ENCODE measurements at regions not wholly inside any gene's neighbourhood (a gene's known extent, or its start where the extent isn't known, plus 50 kb on each side); places are given as distances from the start of the nearest gene placed in this dataset.

GRCh38 chr6:44050872-44051505 is 76.3 kb downstream of the MRPL14 start:
- peak overlapping the region; percentile 80 for H3K27ac ChIP-seq
- no peak for DNase-seq (ENCODE audit: low read depth, low spot score)

- peak overlapping the region; percentile 80 for H3K27ac ChIP-seq
- DNase-seq (ENCODE audit: low read depth, low spot score): no peak
Observed at GRCh38 chr6:44049989-44050871, 77.0 kb downstream of the MRPL14 start.

GRCh38 chr6:44049163-44049988 is 77.9 kb downstream of the MRPL14 start:
- DNase-seq (ENCODE audit: low read depth, low spot score): no peak
- peak overlapping the region; percentile 80 for H3K27ac ChIP-seq

DNA sequence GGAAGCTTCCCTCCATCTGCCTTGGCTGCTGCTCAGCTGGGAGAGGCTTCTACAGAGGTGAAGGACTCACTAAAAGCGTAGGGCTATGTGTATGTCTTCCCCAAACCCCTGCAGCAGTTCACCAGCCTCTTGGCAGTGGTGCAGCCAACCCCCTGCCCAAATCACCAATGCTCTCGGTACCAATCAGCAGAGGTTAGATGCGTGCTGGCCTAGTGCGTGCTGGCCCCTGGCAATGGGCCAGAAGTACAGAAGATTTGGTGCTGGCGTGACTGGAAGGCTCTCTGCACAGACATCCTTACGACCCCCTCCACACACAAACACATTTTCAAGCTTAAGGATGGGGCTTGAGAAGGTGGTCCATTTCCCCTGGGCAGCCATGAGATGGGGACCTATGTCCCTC is 79.0 kb downstream of the MRPL14 start:
- H3K27ac ChIP-seq: no peak overlapping the region
- no peak for DNase-seq (ENCODE audit: low read depth, low spot score)

DNA sequence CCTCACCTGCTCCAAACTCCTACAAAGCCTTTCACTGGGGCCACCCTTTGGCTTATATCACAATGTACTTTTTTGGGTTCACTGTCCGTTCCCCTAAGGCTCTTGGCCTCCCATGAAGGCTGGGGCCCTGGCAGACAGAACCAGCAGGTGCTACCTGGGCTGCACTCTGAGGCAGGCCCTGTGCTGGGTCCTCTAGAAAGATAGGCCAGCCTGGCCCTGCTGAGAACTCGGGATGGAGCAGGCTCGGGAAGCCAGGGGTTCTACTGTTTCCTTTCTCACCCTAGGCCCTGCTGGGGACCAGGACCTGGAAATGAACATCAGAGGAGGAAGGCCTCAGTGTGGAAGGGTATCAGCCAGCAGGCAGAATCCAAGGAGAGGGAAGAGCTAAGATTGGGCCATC is 79.5 kb downstream of the MRPL14 start:
- no peak overlapping the region for H3K27ac ChIP-seq
- no peak for DNase-seq (ENCODE audit: low read depth, low spot score)

GRCh38 chr6:44047179-44047546 is 80.1 kb downstream of the MRPL14 start:
- DNase-seq (ENCODE audit: low read depth, low spot score): no peak
- no peak overlapping the region for H3K27ac ChIP-seq

DNA sequence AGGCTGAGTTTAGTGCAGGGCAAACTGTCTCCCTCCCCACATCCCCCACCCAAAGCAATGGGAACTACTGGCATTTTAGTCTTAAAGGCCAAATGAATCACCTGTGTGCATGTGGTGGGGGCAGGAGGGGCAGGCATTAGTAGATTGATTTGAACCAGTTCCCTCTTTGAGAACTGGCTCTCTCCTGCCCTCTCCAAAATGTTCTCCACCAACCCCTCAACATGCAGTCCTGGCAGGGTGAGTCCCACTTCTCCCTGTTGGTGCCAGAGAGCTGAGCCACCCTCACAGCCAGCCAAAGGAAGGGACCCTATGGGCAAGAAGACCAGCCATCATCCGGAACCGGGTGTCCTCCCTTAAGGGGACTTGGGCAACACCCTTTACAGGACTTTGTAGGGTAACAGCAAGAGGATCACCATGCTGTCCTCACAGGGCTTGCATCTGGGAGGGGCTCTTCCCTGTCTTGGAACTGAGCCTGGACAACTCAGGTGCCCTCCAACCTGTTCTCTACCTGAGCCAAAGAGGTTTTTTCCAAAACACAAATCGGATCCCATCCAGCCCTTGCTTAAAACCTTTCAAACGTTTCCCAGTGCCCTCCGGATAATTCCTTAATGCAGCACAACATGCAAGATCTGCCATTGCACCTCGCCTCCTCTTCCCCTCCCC is 80.6 kb downstream of the MRPL14 start:
- DNase-seq (ENCODE audit: low read depth, low spot score): no peak
- H3K27ac ChIP-seq: no peak overlapping the region

GRCh38 chr6:44045672-44046015 is 81.6 kb downstream of the MRPL14 start:
- H3K27ac ChIP-seq: no peak overlapping the region
- no peak for DNase-seq (ENCODE audit: low read depth, low spot score)

DNA sequence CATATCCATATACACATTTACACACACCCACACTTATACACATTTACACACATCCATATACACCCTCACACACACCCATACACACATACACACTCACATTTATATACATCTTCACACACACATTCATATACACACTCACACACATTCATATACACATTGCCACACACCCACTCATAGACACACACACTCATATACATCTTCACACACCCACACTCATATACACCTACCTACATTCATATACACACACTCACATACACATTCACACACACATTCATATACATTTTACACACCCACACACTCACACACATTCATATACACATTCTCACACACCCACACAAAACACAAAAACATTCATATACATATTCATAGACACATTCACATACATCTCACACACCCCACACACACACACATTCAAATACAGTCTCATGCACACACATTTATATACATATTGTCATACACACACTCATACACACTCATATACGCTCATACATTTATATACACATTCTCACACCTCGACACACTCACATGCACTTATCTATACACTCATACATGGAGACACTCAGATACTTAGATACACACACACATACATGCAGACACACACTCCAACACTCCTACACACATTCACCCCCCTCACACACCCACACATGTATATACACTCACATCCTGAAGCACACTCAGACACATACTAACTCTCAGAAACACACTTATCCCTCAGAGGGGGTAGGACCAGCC is 82.1 kb downstream of the MRPL14 start:
- H3K27ac ChIP-seq: no peak overlapping the region

DNA sequence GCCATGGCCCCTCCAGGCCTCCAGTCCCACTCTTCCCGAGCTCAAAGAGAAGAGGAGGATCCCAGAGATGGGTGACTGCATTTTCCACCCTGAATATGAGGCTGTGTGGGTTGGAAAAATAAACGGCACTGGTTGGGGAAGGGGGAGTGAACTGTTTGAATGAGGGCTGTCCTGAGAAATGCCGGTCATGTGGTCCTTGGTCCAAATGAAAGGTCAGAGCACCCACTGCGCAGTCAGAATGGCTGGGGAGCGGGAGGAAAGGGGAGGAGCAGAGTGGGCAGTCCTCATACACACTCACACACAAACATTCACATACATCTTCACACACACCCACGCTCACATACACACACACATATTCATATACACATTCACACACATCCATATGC is 83.1 kb downstream of the MRPL14 start:
- H3K27ac ChIP-seq: peak overlapping the region; percentile 92
- no peak for DNase-seq (ENCODE audit: low read depth, low spot score)

More for the DNA sequence above, 82.1 kb downstream of the MRPL14 start:
- DNase-seq (ENCODE audit: low read depth, low spot score): no peak

GRCh38 chr6:44043479-44044153 is 83.6 kb downstream of the MRPL14 start:
- peak overlapping the region; percentile 92 for H3K27ac ChIP-seq
- no peak for DNase-seq (ENCODE audit: low read depth, low spot score)

GRCh38 chr6:44042989-44043478 is 84.2 kb downstream of the MRPL14 start:
- H3K27ac ChIP-seq: peak overlapping the region; percentile 92
- no peak for DNase-seq (ENCODE audit: low read depth, low spot score)

DNA sequence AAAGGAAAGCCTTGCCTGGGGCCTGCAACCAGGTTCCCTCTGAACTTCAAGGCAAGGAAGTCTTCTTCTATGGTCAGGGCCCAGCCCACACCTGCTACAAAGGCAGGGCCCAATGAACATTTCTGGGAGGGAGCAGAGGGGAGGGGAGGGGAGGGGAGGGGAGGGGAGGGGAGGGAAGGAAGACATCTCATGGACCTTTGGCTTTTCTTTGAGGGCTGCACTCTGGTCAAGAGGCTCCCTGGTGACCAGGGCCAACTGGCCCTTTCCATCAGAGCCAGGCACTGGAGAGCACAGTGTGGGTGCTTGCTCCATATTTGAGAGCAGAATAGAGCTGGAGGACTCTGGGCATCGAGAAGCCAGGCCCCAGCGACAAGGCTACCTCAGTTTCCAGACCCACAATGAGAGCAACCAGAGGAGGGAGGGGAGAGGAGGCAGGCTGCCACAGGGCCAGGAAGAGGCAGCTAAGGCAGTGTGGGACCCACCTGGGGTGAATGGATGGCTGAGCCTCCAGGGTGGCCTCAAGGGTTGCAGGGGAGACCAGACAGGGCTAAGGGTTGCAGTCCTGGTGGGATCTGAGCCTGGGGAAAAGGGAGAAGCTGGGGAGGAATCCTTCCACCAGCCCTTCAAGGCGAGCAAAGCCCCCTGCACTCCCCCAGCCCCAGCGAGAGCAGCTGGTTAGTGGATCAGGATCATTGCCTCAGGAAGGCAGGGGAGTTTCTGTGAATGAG is 84.8 kb downstream of the MRPL14 start:
- H3K27ac ChIP-seq: peak overlapping the region; percentile 92

GRCh38 chr6:44041461-44042260 is 85.6 kb downstream of the MRPL14 start:
- H3K27ac ChIP-seq: peak overlapping the region; percentile 92
- DNase-seq (ENCODE audit: low read depth, low spot score): no peak

More for the DNA sequence above, 84.8 kb downstream of the MRPL14 start:
- no peak for DNase-seq (ENCODE audit: low read depth, low spot score)

DNA sequence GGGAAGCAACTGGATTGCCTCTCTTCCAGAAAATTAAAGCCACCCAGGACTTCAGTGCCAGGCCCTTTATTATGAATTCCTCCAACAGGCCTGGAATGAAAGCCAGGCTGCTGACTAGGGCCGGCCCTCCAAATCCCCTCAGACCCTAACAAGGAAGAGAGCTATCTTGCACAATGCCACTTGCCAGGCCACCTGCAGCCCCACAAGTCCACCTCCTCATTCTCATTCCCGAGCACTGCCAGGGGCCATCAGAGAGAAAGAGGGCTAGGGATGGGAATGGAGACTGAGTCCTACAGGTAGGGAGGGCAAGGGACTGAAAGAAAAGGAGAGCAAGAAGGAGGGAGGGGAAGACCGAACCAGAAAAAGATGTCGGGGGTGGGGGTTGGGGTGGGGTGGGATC is 86.5 kb downstream of the MRPL14 start:
- DNase-seq (ENCODE audit: low read depth, low spot score): no peak
- peak overlapping the region; percentile 92 for H3K27ac ChIP-seq

- H3K27ac ChIP-seq: no peak overlapping the region
- DNase-seq (ENCODE audit: low read depth, low spot score): no peak
Observed at GRCh38 chr6:44039839-44040350, 87.4 kb downstream of the MRPL14 start.

DNA sequence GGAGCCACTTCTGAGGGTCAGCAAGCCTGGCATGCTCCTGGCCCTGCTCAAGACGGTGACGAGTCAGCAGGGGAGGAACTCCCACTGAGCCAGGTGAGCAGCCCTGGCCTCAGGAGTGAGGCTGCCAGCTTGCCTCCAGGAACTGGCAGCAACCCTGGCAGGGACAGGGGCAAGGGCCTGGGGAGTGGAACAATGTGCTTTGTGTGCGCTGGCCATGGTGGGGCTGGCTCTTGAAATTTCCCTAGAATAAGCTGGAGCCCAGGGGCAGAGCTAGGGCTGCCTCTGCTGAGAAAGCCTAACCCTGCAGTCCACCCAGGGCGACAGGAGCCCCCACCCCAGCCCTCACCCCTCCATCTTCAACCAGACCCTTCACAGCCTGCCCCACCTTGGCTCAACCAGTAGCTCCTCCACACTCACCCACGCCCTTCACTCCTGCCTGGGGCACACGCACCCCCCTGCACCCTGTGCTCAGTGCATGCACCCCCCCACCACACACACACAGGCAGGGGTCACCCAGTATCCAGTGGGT is 88.0 kb downstream of the MRPL14 start:
- DNase-seq (ENCODE audit: low read depth, low spot score): no peak
- no peak overlapping the region for H3K27ac ChIP-seq
